ENCODE measurements at regions not wholly inside any gene's neighbourhood (a gene's known extent, or its start where the extent isn't known, plus 50 kb on each side); places are given as distances from the start of the nearest gene placed in this dataset.
"Not testable (repeated sequence)": the region's sequence is repeated elsewhere in the genome, so short reads cannot be mapped to it uniquely, and the experiment has no call there.

DNA sequence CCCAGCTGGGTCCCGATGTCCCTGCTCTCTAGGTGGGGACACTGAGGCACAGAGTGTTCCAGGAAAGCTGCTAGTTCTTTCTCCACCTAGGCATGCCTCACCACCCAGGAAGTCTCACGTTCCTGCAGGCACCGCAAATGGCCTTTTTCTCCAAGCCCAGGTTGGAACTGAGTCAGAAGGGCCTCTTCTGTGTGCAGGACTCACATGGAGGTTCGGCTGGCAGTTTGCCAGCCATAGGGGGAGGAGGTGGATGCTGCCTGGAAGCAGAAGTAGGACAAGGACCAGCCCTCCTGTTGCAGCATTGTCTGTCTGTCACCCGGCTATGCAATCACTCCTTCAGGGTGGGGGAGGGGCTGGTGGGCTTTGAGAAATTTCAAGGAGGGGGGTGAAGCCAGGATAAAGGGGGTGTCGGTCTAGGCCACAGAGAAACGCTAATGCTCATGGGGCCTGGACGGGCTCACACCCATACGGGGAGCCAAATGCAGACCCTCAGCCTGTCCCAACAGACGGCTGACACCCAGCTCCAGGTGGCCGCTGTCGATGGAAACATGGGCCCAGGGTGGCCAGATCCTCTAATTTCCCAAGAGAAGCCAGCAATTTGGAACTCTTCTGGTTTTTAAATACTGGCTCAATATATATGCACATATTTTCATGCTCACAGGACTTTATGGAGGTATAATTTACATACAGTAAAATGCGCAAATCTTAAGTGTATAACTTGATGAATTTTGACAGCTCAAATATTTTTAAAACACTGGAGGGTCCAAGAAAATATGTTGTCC, 120.5 kb downstream of the PHETA1 start:
- H3K27ac Mint-ChIP-seq: no peak overlapping the region

DNA sequence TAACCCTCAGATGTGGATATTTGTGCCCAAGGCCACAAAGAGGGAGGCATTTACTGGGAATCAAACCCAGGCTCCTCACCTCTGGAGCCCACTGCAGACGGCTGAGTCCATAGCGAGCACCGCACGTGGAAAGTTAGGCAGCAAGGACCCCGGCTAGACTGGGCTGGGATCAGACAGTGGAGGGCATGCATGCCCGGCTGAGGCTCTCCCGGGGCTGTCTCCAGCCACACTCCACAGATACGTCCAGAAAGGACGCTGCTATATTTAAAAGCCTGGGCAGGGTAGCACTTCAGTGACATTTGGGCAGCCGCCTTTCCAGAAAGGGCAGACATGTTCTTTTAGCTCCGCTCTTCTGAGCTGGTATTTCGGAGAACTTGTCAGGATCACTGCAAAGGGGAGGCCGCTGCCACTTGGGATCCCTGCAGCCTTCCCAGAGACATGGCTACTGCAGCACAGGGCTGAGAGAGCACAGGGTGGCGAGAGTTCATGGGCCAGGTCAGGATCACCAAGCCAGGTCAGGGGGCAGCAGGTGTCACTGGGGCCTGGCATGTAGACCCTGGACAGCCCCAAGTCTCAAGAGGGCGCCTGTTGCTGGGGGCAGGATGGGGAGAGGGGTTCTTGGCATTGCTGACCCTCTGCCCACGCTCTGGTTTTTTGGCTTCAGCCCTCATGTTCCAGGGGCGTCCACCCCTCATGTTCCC, 121.7 kb downstream of the PHETA1 start:
- Mint-ChIP-seq H3K4me1 (ENCODE audit: low read depth) (no peaks in the 10 kb centered on the region), H3K9me3 (ENCODE audit: low read depth) (peaks cover 6% of the 10 kb centered on the region), H3K4me3 (ENCODE audit: low read depth) (no peak overlapping the region), H3K27me3 (no peaks in the 10 kb centered on the region), H3K27ac (no peak overlapping the region), H3K36me3 (ENCODE audit: insufficient read depth) (peaks cover 21% of the 10 kb centered on the region)
- TF ChIP-seq, protein P1, sequence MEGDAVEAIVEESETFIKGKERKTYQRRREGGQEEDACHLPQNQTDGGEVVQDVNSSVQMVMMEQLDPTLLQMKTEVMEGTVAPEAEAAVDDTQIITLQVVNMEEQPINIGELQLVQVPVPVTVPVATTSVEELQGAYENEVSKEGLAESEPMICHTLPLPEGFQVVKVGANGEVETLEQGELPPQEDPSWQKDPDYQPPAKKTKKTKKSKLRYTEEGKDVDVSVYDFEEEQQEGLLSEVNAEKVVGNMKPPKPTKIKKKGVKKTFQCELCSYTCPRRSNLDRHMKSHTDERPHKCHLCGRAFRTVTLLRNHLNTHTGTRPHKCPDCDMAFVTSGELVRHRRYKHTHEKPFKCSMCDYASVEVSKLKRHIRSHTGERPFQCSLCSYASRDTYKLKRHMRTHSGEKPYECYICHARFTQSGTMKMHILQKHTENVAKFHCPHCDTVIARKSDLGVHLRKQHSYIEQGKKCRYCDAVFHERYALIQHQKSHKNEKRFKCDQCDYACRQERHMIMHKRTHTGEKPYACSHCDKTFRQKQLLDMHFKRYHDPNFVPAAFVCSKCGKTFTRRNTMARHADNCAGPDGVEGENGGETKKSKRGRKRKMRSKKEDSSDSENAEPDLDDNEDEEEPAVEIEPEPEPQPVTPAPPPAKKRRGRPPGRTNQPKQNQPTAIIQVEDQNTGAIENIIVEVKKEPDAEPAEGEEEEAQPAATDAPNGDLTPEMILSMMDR (IDR thresholded peaks at IDR 0.05; ENCODE audit: unreplicated experiment): no peak
- DNase-seq (ENCODE audit: low spot score, unreplicated experiment): no peak

More for the DNA sequence above, 120.5 kb downstream of the PHETA1 start:
- Mint-ChIP-seq H3K9me3 (ENCODE audit: low read depth) (peaks cover 3% of the 10 kb centered on the region), H3K27me3 (no peaks in the 10 kb centered on the region), H3K36me3 (ENCODE audit: insufficient read depth) (peaks cover 13% of the 10 kb centered on the region), H3K4me1 (ENCODE audit: low read depth) (no peaks in the 10 kb centered on the region), H3K4me3 (ENCODE audit: low read depth) (no peak overlapping the region)
- no peak for DNase-seq (ENCODE audit: low spot score, unreplicated experiment)
- TF ChIP-seq, protein P1 (IDR thresholded peaks at IDR 0.05; ENCODE audit: unreplicated experiment): no peak

DNA sequence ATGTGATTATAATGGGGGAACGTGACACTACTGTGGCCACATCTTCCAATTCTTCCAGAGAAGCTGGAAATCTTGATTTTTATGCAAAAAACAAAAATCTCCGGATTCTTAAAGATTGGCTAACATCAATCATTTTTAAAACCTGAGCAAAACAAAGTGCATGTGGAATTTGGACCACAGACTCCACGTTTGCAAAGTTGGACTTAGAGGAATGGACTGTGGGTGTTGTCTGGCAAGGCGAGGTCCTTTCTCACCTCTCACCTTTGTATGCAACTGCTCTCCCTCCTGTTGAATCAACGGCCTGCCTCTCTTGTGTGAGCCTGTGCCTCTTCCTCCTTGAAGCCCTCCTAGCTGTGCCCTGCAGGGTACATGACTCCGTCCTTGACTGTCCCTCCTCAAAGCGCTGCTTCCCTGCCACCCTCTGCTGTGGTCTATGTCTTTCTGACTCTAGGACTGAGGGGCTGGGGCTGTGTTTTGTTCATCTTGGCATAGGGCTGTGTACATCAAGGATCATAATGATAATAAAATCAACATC, 122.4 kb downstream of the PHETA1 start:
- Mint-ChIP-seq H3K27ac (no peak overlapping the region), H3K9me3 (ENCODE audit: low read depth) (peaks cover 6% of the 10 kb centered on the region), H3K4me1 (ENCODE audit: low read depth) (no peaks in the 10 kb centered on the region), H3K4me3 (ENCODE audit: low read depth) (no peak overlapping the region), H3K36me3 (ENCODE audit: insufficient read depth) (peaks cover 26% of the 10 kb centered on the region), H3K27me3 (no peaks in the 10 kb centered on the region)
- TF ChIP-seq, protein P1 (IDR thresholded peaks at IDR 0.05; ENCODE audit: unreplicated experiment): no peak
- no peak for DNase-seq (ENCODE audit: low spot score, unreplicated experiment)

DNA sequence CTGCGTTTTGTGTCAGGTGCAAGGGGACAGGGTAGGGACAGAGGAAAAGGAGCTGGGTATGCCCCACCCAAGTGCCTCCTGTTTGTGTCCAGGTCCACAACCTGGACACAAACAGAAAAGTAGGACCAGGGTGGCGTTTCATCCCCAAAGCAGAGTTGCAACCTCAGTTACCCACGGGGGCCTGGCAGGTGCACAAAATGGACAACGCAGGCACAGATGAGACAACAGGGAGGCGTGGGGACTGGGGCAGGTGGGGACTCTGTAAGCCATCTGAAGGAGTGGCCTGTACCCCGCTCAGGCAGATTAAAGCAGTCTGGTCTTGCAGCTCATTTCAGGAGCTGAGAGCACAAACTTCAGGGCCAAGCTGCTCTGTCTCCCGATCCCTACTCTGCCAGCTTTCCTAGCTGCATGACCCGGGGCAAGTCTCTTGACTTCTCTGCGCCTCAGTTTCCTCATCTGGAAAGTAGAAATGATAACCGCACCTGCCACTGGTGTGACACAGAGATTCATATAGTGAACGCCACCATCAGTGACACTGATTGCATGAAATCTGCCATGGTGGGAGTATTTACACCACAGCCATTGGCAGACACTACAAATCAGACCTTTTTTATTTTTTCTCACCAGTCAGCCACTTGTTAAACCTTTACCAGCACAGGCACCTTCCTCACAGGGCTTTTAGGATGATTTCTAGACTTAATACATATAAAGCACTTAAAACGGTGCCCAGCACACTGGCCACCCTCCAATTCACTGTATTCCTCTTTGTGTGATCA, 123.0 kb downstream of the PHETA1 start:
- peak overlapping the region; percentile 52 for H3K27ac Mint-ChIP-seq
- H3K27me3 Mint-ChIP-seq: no peaks in the 10 kb centered on the region
- H3K9me3 Mint-ChIP-seq (ENCODE audit: low read depth): peaks cover 6% of the 10 kb centered on the region
- H3K4me3 Mint-ChIP-seq (ENCODE audit: low read depth): no peak overlapping the region
- TF ChIP-seq, protein P1 (IDR thresholded peaks at IDR 0.05; ENCODE audit: unreplicated experiment): no peak
- no peaks in the 10 kb centered on the region for H3K4me1 Mint-ChIP-seq (ENCODE audit: low read depth)
- peaks cover 28% of the 10 kb centered on the region for H3K36me3 Mint-ChIP-seq (ENCODE audit: insufficient read depth)
- DNase-seq (ENCODE audit: low spot score, unreplicated experiment): no peak

DNA sequence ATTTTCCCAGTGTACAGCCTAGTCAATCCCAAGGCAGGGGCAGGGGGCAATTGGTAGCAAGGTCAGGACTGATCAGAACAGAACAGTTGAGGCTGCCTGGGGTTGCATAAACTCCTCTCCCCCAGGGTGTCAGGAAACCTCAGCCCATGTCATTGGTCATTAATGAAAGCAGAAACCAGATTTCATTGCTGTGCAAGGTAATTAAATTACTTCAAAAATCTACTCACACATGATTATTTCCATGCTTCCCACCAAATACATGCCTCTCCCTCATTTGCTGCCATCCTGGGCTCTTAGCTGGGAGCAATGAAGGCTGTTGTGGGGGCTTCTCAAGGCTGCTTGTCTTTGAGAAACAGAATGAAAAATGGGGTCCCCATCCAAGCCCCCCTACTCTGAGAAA, 124.2 kb downstream of the PHETA1 start:
- peaks cover 6% of the 10 kb centered on the region for H3K9me3 Mint-ChIP-seq (ENCODE audit: low read depth)
- H3K27me3 Mint-ChIP-seq: no peaks in the 10 kb centered on the region
- peaks cover under 1% of the 10 kb centered on the region for H3K4me1 Mint-ChIP-seq (ENCODE audit: low read depth)
- TF ChIP-seq, protein P1 (IDR thresholded peaks at IDR 0.05; ENCODE audit: unreplicated experiment): no peak
- peaks cover 30% of the 10 kb centered on the region for H3K36me3 Mint-ChIP-seq (ENCODE audit: insufficient read depth)
- no peak for DNase-seq (ENCODE audit: low spot score, unreplicated experiment)
- H3K4me3 Mint-ChIP-seq (ENCODE audit: low read depth): no peak overlapping the region
- H3K27ac Mint-ChIP-seq: no peak overlapping the region

DNA sequence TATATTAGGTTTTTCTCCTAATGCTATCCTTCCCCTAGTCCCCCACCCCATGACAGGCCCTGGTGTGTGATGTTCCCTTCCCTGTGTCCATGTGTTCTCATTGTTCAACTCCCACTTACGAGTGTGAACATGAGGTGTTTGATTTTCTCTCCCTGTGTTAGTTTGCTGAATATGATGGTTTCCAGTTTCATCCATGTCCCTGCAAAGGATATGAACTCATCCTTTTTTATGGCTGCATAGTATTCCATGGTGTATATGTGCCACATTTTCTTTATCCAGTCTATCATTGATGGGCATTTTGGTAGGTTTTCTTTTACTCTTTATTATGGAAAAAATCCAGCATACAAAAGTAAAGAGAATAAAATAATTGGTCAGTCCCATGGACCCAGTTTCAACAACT, 126.1 kb downstream of the PHETA1 start:
- not testable (repeated sequence) for H3K27me3 Mint-ChIP-seq; H3K4me3 Mint-ChIP-seq (ENCODE audit: low read depth); H3K9me3 Mint-ChIP-seq (ENCODE audit: low read depth); DNase-seq (ENCODE audit: low spot score, unreplicated experiment); H3K27ac Mint-ChIP-seq
- Mint-ChIP-seq H3K4me1 (ENCODE audit: low read depth) (peaks cover 10% of the 10 kb centered on the region), H3K36me3 (ENCODE audit: insufficient read depth) (peaks cover 30% of the 10 kb centered on the region)

All from progenitor cell of endocrine pancreas (in vitro differentiated cells).